ENCODE measurements at regions not wholly inside any gene's neighbourhood (a gene's known extent, or its start where the extent isn't known, plus 50 kb on each side); places are given as distances from the start of the nearest gene placed in this dataset.

DNA sequence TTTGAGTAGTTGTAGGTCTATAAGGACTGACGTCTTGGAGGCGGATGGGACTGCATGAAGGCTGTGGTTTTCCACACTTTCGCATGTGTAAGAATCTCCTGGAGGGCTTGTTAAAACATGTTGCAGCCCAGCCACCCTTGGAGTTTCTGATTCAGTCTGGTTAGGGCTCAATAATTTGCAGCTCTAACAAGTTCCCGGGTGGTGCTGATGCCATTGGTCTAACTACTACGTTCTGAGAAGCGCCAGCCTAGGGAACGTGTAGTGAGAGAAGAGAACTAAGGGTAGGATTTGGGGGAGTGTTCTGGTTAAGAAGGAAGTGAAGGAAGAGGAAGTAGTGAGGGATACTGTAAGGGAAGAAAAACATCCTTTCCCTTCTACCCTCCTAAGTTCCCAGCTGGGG, 138.9 kb downstream of the LARP7 start:
- Histone ChIP-seq H3K9me3 (ENCODE audit: low read depth) (no peaks in the 10 kb centered on the region), H3K36me3 (no peaks in the 10 kb centered on the region), H3K4me3 (no peak overlapping the region), H3K4me1 (ENCODE audit: low read depth) (no peaks in the 10 kb centered on the region), H3K27ac (no peak overlapping the region), H3K27me3 (no peaks in the 10 kb centered on the region)
- DNase-seq (ENCODE audit: low read depth in 1 of 2, low spot score in 1 of 2): no peak
- TF ChIP-seq, protein P1, sequence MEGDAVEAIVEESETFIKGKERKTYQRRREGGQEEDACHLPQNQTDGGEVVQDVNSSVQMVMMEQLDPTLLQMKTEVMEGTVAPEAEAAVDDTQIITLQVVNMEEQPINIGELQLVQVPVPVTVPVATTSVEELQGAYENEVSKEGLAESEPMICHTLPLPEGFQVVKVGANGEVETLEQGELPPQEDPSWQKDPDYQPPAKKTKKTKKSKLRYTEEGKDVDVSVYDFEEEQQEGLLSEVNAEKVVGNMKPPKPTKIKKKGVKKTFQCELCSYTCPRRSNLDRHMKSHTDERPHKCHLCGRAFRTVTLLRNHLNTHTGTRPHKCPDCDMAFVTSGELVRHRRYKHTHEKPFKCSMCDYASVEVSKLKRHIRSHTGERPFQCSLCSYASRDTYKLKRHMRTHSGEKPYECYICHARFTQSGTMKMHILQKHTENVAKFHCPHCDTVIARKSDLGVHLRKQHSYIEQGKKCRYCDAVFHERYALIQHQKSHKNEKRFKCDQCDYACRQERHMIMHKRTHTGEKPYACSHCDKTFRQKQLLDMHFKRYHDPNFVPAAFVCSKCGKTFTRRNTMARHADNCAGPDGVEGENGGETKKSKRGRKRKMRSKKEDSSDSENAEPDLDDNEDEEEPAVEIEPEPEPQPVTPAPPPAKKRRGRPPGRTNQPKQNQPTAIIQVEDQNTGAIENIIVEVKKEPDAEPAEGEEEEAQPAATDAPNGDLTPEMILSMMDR (IDR thresholded peaks at IDR 0.05; ENCODE audit: low read depth, low read length): no peak

DNA sequence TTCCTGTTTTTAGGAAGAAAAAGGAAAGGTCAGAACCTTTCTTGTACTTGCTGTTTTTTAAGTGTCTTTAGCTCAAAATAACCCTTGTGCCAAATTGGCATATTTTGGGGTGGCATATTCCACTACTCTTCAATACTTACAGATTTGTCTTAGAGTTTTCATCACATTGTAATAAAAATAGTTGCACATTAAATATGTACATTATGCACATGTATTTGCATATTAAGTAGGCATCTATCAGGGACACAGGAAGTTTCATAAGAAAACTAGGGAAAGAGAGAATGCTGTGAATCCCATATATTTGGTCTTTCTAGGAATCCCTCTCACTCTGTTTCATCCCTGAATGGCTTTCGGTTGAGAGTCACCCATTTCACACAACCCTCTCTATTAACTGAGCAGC, 139.6 kb downstream of the LARP7 start:
- no peak overlapping the region for H3K27ac ChIP-seq

DNA sequence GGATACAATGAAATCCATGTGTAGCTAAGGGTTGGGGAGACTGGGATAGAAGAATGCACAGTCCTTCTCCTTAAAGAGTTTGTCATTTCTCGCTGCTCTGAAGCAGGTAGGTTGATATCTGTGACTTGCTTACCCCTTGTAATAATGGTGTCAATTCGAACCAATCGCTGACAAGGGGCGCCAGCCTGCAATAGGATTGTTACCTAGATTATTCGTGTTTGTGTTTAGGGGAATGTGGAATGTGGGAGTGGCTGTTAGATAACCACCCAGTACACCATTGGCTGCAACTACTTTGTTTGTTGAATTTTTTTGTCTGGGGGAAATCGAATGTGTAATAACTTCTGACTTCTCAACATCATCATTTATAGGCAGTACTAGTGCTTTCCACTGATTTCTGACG, 141.6 kb downstream of the LARP7 start:
- no peaks in the 10 kb centered on the region for H3K4me1 ChIP-seq (ENCODE audit: low read depth)
- TF ChIP-seq, protein P1 (IDR thresholded peaks at IDR 0.05; ENCODE audit: low read depth, low read length): no peak

More for the DNA sequence above, 139.6 kb downstream of the LARP7 start:
- no peak for DNase-seq (ENCODE audit: low read depth in 1 of 2, low spot score in 1 of 2)
- Histone ChIP-seq H3K4me1 (ENCODE audit: low read depth) (no peaks in the 10 kb centered on the region), H3K36me3 (no peaks in the 10 kb centered on the region), H3K9me3 (ENCODE audit: low read depth) (no peaks in the 10 kb centered on the region), H3K27me3 (no peaks in the 10 kb centered on the region), H3K4me3 (no peak overlapping the region)
- TF ChIP-seq, protein P1 (IDR thresholded peaks at IDR 0.05; ENCODE audit: low read depth, low read length): no peak

DNA sequence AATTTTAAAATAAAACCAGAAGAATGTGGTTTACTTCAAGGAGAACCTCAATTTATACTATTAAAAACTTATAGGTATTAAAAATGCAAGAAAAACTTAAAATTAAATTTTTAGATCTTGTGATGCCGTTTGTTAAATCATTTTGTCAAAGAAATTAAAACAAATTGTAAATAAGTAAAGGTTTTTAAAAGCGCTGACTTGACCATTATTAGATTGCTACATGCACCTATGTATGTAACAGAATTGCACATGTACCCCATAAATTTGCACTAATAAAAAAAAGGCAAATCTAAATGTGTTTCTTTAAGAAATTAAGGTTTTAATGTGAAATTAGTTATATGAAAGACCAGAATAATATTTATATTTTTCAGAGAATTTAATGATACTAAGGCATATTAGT, 156.1 kb downstream of the LARP7 start:
- no peak overlapping the region for H3K27ac ChIP-seq
- H3K4me3 ChIP-seq: no peak overlapping the region
- H3K4me1 ChIP-seq (ENCODE audit: low read depth): no peaks in the 10 kb centered on the region
- TF ChIP-seq, protein P1 (IDR thresholded peaks at IDR 0.05; ENCODE audit: low read depth, low read length): no peak
- DNase-seq (ENCODE audit: low read depth in 1 of 2, low spot score in 1 of 2): no peak
- H3K9me3 ChIP-seq (ENCODE audit: low read depth): no peaks in the 10 kb centered on the region
- H3K27me3 ChIP-seq: no peaks in the 10 kb centered on the region
- H3K36me3 ChIP-seq: no peaks in the 10 kb centered on the region

More for the DNA sequence above, 141.6 kb downstream of the LARP7 start:
- H3K4me3 ChIP-seq: no peak overlapping the region
- no peaks in the 10 kb centered on the region for H3K36me3 ChIP-seq
- no peak for DNase-seq (ENCODE audit: low read depth in 1 of 2, low spot score in 1 of 2)
- no peaks in the 10 kb centered on the region for H3K27me3 ChIP-seq
- H3K9me3 ChIP-seq (ENCODE audit: low read depth): no peaks in the 10 kb centered on the region
- no peak overlapping the region for H3K27ac ChIP-seq

DNA sequence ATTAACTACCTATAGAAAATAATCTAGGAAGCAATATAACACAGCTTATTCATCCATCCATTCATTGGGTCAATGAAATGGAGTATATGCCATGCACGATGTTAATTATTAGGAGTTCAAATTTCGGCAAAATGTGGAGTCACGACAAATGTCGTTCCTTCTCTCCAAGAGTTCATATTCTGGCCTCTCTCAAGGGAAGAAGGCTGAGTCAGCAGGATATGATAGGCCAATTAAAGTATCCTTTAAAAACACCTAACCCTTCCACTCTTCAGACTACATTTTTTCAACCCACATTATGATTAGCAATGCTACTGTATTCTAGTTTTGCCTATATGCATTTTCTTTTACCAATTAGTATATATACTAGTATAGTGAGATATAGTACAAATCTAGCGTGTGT, 163.1 kb downstream of the LARP7 start:
- Histone ChIP-seq H3K36me3 (no peaks in the 10 kb centered on the region), H3K4me1 (ENCODE audit: low read depth) (peaks cover 6% of the 10 kb centered on the region), H3K27me3 (no peaks in the 10 kb centered on the region), H3K27ac (no peak overlapping the region), H3K4me3 (no peak overlapping the region), H3K9me3 (ENCODE audit: low read depth) (no peaks in the 10 kb centered on the region)
- DNase-seq (ENCODE audit: low read depth in 1 of 2, low spot score in 1 of 2): no peak
- TF ChIP-seq, protein P1 (IDR thresholded peaks at IDR 0.05; ENCODE audit: low read depth, low read length): no peak

DNA sequence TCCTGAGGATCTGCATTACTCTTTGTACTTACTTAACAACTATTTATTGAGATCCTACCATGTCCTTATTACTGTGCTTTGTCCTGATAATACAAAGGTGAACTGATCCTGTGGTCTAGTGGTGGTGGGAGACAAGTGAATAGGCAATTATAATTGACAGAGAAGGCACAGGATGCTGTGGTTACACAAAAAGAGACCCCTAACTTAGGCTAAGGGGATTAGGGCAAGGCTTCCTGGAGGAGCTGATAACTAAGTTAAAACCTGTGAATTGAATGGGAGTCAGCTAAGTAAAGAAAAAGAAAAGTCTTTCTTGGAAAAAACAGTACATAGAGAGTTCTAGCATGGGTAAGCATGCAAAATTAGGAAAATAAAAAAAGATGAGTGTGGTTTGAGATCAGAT, 164.4 kb downstream of the LARP7 start:
- H3K36me3 ChIP-seq: no peaks in the 10 kb centered on the region
- H3K4me3 ChIP-seq: no peak overlapping the region
- no peak for DNase-seq (ENCODE audit: low read depth in 1 of 2, low spot score in 1 of 2)
- TF ChIP-seq, protein P1 (IDR thresholded peaks at IDR 0.05; ENCODE audit: low read depth, low read length): no peak
- H3K27me3 ChIP-seq: no peaks in the 10 kb centered on the region
- H3K4me1 ChIP-seq (ENCODE audit: low read depth): peaks cover 6% of the 10 kb centered on the region
- no peak overlapping the region for H3K27ac ChIP-seq
- H3K9me3 ChIP-seq (ENCODE audit: low read depth): no peaks in the 10 kb centered on the region

Data from cardiac muscle cell (in vitro differentiated cells and primary cell).